IPS-NIHi11 (cell line): ENCODE measurements at regions not wholly inside any gene's neighbourhood (a gene's known extent, or its start where the extent isn't known, plus 50 kb on each side); places are given as distances from the start of the nearest gene placed in this dataset.
A peak's percentile ranks its signal among the peaks of the same experiment; 100 is the strongest.

Experiments
- DNase-seq: peaks from one replicate; pipeline ENCODE4 v3.0.0; 2012; ENCODE audit warnings: mixed read lengths, low spot score

GRCh38 chr2:239883326-239884050 is 141.7 kb downstream of the NDUFA10 start:
- DNase-seq = no peak

- no peak for DNase-seq
These were observed 142.4 kb downstream of the NDUFA10 start for GRCh38 chr2:239882781-239883180.

GRCh38 chr2:239882331-239882732 is 142.8 kb downstream of the NDUFA10 start:
- DNase-seq = peak; percentile 78

GRCh38 chr2:239881561-239882320 is 143.4 kb downstream of the NDUFA10 start:
- DNase-seq = no peak

- no peak for DNase-seq
These were observed 144.1 kb downstream of the NDUFA10 start for GRCh38 chr2:239881031-239881471.

- no peak for DNase-seq
These were observed 144.7 kb downstream of the NDUFA10 start for GRCh38 chr2:239880396-239880795.

- DNase-seq = no peak
These were observed 145.6 kb downstream of the NDUFA10 start for GRCh38 chr2:239879423-239880084.

- no peak for DNase-seq
These were observed 146.5 kb downstream of the NDUFA10 start for GRCh38 chr2:239878686-239879085.

GRCh38 chr2:239876948-239877289 is 148.2 kb downstream of the NDUFA10 start:
- no peak for DNase-seq

GRCh38 chr2:239876271-239876947 is 148.7 kb downstream of the NDUFA10 start:
- DNase-seq = no peak

- DNase-seq = no peak
These were observed 150.3 kb downstream of the NDUFA10 start for GRCh38 chr2:239874636-239875356.

GRCh38 chr2:239873656-239874635 is 151.2 kb downstream of the NDUFA10 start:
- no peak for DNase-seq

GRCh38 chr2:239871481-239872435 is 153.4 kb downstream of the NDUFA10 start:
- DNase-seq = no peak

- no peak for DNase-seq
These were observed 154.3 kb downstream of the NDUFA10 start for GRCh38 chr2:239870863-239871262.

- no peak for DNase-seq
These were observed 154.9 kb downstream of the NDUFA10 start for GRCh38 chr2:239870276-239870675.

- no peak for DNase-seq
These were observed 155.6 kb downstream of the NDUFA10 start for GRCh38 chr2:239869272-239870155.

GRCh38 chr2:239868556-239869181 is 156.5 kb downstream of the NDUFA10 start:
- DNase-seq = no peak

- DNase-seq = no peak
These were observed 158.4 kb downstream of the NDUFA10 start for GRCh38 chr2:239866778-239867177.
